ENCODE measurements at regions not wholly inside any gene's neighbourhood (a gene's known extent, or its start where the extent isn't known, plus 50 kb on each side); places are given as distances from the start of the nearest gene placed in this dataset.

- FAIRE-seq = no peak
- Histone ChIP-seq H3K36me3 (ENCODE audit: control insufficient read depth, insufficient read depth, low read length) (no peaks in the 10 kb centered on the region), H3K9ac (ENCODE audit: insufficient read depth in 1 of 2, low read depth in 2 of 2, low read length in 2 of 2) (no peak overlapping the region), H4K20me1 (replicated peaks; ENCODE audit: control insufficient read depth, insufficient read depth, low read length) (no peaks in the 10 kb centered on the region), H3K4me1 (replicated peaks in 1 of 2; ENCODE audit: control insufficient read depth in 2 of 2, insufficient read depth in 2 of 2, low read length in 2 of 2) (no peaks in the 10 kb centered on the region), H3K9me3 (replicated peaks; ENCODE audit: control insufficient read depth, insufficient read depth, low read depth, low read length) (no peaks in the 10 kb centered on the region), H3K79me2 (ENCODE audit: control insufficient read depth, insufficient read depth, low read length) (no peaks in the 10 kb centered on the region), H3K27me3 (ENCODE audit: control insufficient read depth in 2 of 2, insufficient read depth in 2 of 2, low read length in 2 of 2) (no peaks in the 10 kb centered on the region), H3K9me1 (ENCODE audit: control insufficient read depth, insufficient read depth, low read length) (no peaks in the 10 kb centered on the region), H3K27ac (ENCODE audit: extremely low read depth, low read depth, low read length) (no peak overlapping the region), H3K4me2 (ENCODE audit: insufficient read depth, low read length) (no peak overlapping the region), H2AFZ (ENCODE audit: low read depth, low read length) (no peak overlapping the region), H3K4me3 (no peak overlapping the region)
- ATAC-seq = no peak
- intact Hi-C loops (cut with micrococcal nuclease) (no loop called here), in situ Hi-C loops (cut with MboI) (no loop called here)
- no peak for DNase-seq (ENCODE audit: extremely low read depth in 1 of 4, low spot score in 3 of 4)
- POLR2A ChIA-PET = no interaction called here
- CTCF ChIA-PET (ENCODE audit: low intra/inter-chr PET ratio) = no interaction called here
- TF ChIP-seq RAD21 (CRISPR knock-in tag; conservative IDR thresholded peaks at IDR 0.05 in 1 of 2, IDR thresholded peaks at IDR 0.05 in 1 of 2) (no peak), ZNF282 (CRISPR knock-in tag; IDR thresholded peaks at IDR 0.05) (no peak), ID3 (CRISPR knock-in tag; IDR thresholded peaks at IDR 0.05) (no peak), ID3 (tag; IDR thresholded peaks at IDR 0.05) (no peak), ZNF3 (CRISPR knock-in tag; IDR thresholded peaks at IDR 0.05) (no peak), IRF2 (CRISPR knock-in tag; IDR thresholded peaks at IDR 0.05) (no peak), RNF2 (IDR thresholded peaks at IDR 0.05) (no peak), SPI1 (IDR thresholded peaks at IDR 0.05; ENCODE audit: borderline replicate concordance, low read depth, low read length) (no peak), TAF1 (IDR thresholded peaks at IDR 0.05; ENCODE audit: control insufficient read depth, extremely low read depth, insufficient read depth, low read length, severe bottlenecking) (no peak), ARNT (IDR thresholded peaks at IDR 0.05) (no peak), MCM5 (IDR thresholded peaks at IDR 0.05; ENCODE audit: low read depth) (no peak)
- 0% methylated on average over 7 of the region's 7 CpGs for WGBS (ENCODE audit: insufficient coverage, low coverage, missing lambda C conversion rate)
- no TSS peak for BruUV-seq (replicated peaks)
Measured at GRCh38 chr1:165006831-165007230, 349.7 kb downstream of the LMX1A start.
